GM19452 (cell line): ENCODE measurements at regions not wholly inside any gene's neighbourhood (a gene's known extent, or its start where the extent isn't known, plus 50 kb on each side); places are given as distances from the start of the nearest gene placed in this dataset.
A peak's percentile ranks its signal among the peaks of the same experiment; 100 is the strongest.

ENCODE experiments used
- ATAC-seq: cut with Tn5 transposase; IDR thresholded peaks from one replicate; pipeline ENCODE4 v1.9.1; 2021; ENCODE audit not compliant: unreplicated experiment

DNA sequence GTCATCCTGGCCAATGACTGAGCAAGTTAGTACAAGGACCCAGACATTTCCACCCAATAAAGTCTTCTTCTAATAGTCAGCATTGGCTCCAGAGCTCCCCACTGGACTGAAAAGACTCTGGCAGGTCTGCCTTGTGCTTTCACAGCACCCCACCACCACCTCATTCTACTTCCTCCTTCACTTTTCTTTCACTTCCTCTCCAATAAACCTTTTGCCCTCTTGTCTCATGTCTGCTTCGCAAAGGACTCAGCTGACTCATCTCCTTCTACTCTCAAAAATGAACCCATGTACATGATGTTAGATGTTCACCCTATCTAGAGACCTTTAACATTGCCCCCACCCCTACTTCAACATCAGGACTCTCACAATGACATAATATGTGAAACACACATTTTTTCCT, 181.0 kb upstream of the PPP2R3A start:
- ATAC-seq: peak; percentile 90

DNA sequence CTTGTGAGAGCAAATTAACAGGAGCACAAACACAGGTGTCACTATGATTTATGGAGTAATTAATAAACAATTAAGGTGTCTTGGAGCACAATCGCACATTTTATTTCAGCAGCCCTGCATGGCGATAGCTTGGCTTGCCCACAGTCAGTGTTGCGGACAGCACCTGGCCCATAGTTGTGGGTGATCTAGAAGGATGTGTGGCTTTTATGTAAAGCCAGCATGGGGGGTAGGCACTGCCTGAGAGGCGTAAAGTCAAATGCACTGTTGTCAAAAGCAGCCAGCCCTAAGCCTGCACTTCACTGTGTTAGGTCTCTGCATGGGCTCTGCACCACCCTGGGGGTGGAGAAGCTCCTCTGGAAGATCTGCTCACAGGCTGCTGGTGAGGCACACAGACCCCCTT, 177.4 kb upstream of the PPP2R3A start:
- ATAC-seq: no peak

DNA sequence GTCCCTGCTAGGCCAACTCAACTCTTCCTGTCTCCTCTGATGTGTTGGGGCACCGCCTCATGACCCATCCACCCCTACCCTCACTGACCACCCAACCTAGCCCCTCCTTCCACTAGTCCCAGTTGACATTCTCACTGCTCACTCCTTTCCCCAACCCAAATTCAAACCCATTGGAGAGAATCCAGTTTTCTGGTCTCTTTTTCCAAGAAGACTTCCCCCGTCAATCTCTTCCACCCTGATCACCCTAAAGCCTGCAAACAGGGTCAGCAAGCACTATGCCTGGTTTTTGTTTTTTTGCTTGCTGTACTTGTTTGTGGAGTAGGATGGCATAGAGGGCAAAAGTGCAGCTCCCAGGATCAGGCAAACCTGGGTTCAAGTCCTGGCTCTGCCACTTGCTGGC, 176.6 kb upstream of the PPP2R3A start:
- ATAC-seq: no peak

DNA sequence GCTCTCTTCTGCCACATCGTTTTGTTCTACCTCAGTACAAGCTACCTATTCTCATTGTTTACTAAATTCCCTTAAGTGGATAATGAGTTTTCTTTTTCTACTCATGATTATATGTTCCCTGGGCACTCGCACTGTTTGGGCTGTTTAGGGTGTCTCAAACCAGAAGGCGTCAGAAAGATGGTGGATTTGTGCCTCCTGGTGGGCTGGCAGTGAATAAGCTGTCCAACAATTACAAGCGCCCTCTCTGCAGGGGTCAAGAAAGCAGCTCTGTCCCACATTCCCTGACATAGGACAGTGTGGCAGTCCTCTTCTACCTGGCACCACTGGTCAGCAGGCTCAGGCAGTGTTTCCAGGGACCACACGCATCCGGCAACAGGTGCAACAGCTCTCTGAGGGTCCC, 173.4 kb upstream of the PPP2R3A start:
- no peak for ATAC-seq

DNA sequence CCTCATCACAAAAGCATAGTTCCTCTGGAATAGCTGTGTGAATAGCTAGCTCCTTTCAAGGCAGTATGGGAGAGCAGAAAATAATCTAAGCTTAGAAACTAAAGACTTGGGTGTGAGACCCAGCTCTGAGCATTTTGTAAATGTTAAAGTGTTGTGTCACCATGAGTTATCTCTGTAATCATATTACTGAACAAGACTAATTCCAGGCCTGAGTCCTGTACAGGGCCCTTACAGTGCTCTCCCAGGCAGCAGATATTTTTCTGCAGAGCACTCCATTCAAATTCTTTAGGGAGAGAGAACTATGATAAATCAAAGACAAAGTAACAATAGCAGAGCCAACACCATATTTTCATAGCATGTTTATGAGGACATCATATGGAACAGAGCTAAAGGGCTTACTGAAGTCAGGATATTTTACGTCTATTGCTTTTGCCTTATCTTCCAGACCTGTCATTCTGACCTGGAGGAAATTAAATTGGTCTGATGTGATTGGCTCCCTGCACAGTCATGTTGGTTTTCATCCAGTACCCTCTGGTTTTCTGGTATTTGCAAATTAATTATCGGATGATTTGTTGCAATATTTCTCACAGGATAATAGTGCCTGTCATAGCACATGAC, 172.6 kb upstream of the PPP2R3A start:
- ATAC-seq: no peak

DNA sequence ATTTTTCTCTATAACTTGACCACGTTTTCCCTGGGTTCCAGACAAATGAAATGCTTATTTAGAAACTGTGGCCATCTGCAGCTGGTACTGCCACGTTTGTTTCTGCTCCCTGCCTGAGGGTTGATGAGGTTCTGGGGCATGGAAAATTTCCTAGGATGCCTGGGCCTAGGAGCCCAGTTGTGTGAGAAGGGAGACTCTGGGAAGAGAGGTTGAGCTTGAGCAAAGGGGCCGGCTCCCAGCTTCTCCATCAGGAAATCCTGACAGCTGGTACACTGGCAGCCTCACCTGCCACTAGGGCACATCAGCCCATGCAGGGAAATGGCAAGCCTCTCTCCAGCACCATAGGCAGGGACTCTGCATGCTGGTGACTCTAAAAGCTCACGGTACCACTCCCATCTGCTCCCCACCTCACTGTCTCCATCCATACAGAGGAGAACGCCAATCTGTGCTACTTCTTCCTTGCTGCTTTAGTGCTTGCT, 165.4 kb upstream of the PPP2R3A start:
- ATAC-seq: no peak

DNA sequence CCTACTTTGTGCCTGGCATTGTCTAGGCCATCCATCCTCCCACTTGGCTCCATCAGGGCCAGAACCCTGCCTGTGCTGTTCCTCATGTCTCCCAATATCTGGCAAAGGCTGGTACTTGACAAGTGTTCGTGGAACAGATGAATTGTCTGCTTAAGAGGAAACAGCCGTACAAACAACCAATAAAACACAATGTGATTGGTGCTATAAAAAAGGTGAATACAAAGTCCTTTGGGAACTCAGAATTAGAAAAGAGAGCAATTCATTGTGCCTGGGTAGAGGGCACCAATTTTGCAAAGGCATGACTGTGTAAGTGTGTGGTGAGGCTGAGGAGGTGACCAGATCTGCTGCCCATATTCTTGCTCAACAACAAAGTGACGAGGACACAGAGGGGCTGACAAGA, 164.5 kb upstream of the PPP2R3A start:
- ATAC-seq: no peak

DNA sequence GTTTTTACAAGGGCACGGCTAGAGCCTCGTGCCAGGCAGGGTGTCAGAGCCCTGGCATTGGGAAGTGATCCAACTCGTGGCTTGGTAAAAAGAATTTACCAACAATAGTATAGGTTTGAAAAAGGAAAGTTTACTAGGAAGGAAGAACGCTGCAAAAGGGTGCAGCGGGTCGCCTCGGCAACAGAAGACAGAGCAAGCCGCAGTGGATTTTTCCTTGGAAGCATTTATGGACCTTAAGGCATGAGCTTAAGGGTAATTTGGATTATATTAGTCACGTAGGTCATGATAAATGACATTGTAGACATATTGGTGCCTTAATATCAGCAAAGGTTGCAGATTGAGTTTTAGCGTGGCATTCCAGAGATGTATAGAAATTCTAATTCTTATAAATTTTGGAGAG, 163.4 kb upstream of the PPP2R3A start:
- no peak for ATAC-seq

DNA sequence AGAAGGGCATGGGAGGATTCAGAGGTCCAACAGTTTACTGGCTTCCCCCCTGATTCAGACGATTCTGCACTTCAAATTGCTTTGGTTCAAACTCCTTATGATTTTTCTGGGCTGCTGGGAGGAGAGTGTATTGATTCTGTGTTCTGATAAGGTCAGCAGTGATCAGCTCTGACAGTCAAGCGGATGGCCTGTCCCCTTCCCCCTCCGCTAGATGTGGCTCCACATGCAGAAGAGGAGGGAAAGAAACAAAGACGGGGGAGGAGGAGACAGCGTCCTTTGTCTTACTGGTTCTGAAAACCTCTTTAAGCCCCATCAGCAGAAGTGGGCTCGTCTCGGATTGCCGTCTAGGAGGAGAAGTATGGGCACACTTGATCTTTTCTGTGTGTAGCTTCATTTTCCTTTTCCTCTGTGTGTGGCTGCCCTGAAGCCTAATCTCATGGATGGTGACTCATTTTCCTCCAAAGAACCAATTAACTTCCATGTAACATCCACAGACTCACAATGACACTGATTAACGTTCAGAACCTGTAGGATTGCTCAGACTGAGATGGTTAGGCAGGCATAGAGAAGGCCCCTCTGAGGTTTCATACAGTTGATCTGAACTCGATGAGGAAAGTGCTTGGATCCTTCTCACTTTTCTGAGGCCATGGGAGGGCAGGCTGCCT, 162.4 kb upstream of the PPP2R3A start:
- no peak for ATAC-seq

DNA sequence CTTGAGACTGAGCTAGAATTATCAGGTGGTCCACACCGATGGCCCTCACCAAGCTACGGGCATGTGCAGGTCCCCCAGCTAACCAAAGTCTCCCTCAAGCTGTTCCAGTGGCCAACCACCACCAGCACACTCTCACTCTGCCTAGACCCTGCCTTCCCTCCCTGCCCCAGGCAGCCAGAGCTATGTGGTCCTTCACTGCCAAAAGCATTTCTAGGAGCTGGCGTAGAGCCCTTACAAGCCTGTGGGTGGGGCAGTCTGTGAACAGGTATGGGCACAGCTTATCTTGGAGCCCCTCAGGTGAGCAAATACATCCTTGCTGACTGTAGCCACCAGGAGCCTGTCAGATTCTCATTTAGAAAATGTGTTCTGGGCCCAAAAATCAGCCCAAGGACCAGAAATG, 159.8 kb upstream of the PPP2R3A start:
- ATAC-seq: no peak

DNA sequence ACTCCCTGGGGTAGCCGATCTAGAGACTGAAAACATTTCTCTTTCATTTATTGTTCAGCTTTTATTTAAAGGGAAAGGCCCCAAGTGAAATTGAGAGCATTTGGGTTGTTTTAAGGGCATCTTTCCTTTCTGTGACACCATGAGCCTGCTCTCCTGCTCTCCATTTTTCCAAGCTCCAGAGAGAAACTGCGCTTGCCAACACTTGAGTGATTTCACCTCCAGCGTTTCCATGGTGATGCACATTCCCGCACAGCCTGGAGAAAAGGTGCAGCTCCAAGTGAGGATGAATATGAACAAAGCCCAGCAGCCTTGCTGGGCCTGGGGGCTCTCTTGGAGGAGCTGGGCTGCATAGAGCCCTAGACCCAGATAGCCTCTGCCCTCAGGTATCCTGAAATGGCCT, 159.2 kb upstream of the PPP2R3A start:
- no peak for ATAC-seq

DNA sequence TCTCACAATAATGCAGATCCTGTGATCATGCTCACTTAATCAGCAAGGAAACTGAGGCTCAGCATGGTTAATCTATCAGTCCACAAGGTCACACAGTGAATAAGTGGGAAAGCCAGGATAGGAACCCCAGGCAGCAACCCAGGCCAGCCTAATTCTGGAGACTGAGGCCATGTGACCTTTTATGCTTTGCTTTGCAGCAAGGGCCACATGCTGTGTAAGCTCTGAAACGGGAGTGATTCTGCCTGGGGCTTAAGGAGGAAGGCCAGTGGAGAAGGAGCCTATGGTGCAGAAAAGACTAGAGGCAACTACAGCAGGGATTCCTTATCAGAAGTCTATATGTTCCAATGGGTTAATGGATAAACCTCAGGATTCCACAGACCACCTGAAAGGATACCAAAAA, 157.6 kb upstream of the PPP2R3A start:
- ATAC-seq: no peak

DNA sequence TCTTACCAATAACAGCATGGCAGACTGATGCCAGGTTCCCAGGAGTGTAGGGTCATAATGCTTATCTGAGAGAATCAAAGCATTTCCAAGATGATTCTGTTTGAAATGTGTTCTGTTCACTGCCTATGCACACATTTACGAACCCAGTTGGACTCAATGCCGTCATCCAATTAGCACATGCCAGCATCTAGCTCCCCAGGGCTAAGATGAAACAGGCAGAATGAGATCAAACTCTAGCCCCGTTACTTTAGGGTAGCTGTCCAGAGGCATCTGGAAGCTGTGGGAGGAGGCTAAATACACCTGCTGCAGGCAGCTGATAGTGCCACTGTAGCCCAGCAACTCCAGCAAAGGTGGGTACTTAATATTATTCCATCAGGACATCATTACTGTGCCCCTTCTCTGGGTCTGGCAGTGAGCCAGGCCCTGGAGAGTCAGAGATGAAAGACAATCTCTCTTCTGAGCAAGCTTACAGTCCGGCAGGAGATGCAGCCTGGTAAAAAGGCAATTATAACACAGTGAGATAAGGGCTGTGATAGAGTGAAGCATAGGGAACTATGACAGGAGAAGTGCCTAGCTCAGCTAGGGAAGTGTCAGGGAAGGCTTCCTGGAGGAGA, 156.4 kb upstream of the PPP2R3A start:
- ATAC-seq: no peak

DNA sequence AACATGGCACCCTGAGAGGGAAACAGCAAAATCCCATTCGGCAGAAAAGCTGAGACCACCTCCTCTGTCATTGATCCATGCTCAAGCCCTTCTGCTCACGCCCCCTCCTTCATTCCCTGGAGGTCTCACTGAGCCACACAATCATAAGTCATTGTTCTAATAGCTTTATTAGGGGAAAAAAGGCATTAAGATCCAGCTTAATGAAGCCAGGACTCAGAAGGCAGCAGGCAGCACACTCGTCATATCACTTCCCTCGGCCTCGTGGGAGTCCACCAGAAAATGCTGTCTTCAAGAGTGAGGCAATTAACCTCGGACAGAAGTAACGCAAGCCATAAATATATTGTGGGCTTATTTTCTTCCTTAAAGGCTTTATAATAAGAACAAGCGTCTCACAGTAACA, 153.9 kb upstream of the PPP2R3A start:
- ATAC-seq: no peak

DNA sequence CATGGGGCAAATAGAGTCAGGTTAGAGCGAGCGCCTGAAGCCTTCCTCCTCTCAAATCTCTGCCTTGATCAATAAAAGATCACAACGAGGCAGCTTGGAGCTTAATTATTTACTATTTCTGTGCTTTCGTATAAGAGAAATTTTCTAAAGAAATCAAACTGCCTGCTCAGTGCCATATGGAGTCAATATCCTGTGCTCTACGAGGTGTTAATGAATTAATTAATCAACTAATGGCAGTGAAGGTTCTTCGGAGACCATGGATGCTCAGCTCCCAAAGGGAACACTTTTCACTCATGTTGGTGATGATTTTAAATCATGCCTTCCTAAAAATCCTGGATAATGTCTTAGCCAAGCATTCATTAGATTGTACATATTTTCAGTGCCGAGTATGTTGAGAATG, 153.5 kb upstream of the PPP2R3A start:
- ATAC-seq: no peak

DNA sequence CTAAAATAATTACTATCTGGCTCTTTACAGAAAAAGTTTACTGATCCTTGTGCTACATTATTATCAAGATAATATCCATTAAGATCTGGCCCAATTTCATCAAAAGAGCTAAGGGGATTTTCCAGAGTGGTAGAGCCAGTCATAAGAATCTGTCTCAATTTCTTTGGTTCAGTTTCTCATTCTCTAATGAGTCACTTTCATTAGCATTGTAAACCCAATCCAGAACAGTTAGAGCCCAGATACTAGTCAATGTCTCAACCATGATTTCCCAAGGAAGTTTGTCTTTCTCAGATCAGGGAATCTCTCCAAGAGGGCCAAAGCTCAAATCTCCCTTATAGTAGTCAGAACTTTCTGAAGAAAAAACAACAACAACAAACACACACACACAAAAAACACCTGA, 131.1 kb upstream of the PPP2R3A start:
- no peak for ATAC-seq

DNA sequence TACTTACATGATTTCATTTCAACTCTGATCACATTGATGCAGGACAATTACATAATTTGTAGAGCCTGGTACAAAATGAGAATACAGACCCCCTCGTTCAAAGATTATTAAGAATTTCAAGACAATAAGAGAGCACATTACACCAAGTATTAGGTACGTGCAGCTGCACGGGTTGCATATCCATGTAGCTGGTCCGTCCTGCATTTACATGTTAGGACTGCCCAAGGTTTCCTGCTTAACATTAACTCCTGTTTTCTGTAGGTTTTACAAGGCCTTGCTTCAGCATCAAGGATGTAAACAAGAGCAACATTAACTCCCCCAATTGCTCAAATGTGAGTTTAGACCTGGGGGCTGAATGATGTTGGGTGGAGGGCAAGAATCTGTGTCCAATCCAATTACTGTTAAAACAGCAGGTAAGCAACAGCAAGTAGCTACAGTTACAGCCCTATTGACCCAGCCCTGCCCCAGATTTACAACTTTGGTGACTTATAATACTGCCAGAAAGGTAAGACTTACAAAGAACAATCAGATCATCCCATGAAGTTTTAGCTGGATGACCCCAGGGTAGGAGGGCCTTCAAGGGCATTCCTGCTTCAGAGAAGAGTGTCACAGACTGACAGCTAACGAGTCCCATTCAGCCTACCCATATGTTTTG, 127.4 kb upstream of the PPP2R3A start:
- no peak for ATAC-seq

DNA sequence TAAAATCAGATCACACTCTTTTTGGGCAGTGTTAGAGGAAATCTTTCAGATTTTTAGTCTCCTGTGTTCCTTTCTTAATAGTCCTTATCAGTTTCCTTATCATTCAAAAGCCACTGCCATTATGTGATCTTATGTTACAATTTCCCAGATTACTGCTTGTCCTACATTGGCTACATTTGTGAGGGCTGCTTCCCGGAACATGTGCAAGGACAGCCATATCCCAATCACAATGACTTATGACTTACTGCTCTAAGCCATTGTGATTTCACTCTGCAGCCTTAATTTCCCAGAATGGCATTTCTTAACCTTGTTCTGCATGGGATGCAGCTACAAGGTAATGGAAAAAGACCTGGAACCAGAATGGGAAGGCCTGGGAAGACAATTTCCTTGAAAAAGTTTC, 125.1 kb upstream of the PPP2R3A start:
- ATAC-seq: no peak

DNA sequence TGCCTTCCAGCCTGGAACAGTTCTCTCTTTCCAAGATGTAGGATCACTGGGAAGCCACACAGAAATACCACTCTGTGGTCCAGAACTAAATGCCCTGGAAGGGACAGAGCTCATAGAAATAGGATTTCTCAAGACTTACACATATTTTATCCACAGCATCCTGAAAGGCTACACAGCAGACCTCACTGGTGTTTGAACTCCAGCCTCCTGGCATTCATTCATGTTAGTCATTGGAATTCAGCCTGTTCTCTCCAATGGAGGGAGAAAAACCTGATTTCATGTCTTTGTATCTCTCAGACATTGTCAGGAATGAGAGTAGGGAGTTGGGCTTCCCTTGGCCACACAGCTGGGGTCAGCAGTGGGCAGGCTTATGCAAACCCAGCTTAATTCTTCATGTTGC, 121.1 kb upstream of the PPP2R3A start:
- no peak for ATAC-seq

DNA sequence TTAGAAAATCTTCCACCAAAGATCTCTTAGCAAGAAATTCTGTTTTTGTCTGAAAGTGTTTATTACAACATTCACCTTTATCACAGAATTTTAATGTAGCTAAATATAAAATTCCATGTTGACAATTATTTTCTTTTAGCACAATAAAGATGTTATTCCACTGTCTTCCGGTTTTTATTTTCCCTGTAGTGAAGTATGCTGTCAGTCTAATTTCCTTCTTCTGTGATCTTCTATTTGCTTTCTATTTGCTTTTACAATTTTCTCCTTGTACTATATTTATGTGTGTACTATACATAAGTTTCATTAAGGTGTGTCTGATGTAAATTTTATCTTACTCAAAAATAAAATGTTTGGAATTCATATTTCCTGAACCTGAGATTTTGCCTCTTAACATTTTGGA, 117.5 kb upstream of the PPP2R3A start:
- ATAC-seq: no peak

DNA sequence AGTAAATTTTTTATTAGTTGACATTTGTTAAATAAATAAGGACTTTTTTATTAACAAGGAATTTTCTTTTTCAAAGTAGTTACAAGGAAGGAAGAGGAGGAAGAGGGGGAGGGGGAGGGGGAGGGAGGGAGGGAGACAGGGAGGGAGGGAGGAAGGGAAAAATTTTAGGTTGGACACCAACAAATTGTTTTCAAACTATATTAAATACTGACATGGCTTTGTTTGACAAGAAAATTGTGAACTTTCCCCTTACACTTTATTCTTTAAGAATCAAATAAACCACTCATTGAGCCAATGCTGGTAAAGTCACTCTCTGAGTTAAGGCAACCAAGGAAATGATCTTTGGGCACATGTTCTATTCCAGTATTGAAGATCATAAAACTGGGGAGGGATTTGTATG, 115.7 kb upstream of the PPP2R3A start:
- ATAC-seq: no peak
